Liver (tissue), 7 donors: ENCODE measurements at regions not wholly inside any gene's neighbourhood (a gene's known extent, or its start where the extent isn't known, plus 50 kb on each side); places are given as distances from the start of the nearest gene placed in this dataset.

Source experiments
- DNase-seq: peaks from one replicate; pipeline ENCODE4 v3.0.0-alpha.2; 2017; ENCODE audit warnings: low spot score
- H3K27ac ChIP-seq, 2 donors: one replicate each; pipeline ENCODE4 v1.7.0; 2013; ENCODE audit warnings: inconsistent platforms in 2 of 2, low read length in 2 of 2, control low read depth in 1 of 2, low read depth in 1 of 2, mild to moderate bottlenecking in 1 of 2
- H3K27me3 ChIP-seq, 4 donors: one replicate each; pipeline versions ENCODE4 v1.6.1 to v1.7.0; 2013; ENCODE audit warnings: low read length in 3 of 4, inconsistent platforms in 1 of 4, mild to moderate bottlenecking in 1 of 4, moderate library complexity in 1 of 4; ENCODE audit not compliant: control insufficient read depth in 4 of 4, insufficient read depth in 4 of 4
- H3K36me3 ChIP-seq, 4 donors: one replicate each; pipeline versions ENCODE4 v1.6.1 to v1.7.0; 2013; ENCODE audit warnings: low read length in 3 of 4, mild to moderate bottlenecking in 3 of 4, low read depth in 1 of 4, moderate library complexity in 1 of 4; ENCODE audit not compliant: control insufficient read depth in 4 of 4, insufficient read depth in 3 of 4
- H3K4me1 ChIP-seq, 4 donors: one replicate each; pipeline versions ENCODE4 v1.6.1 to v1.7.0; 2013; ENCODE audit warnings: low read length in 3 of 4, mild to moderate bottlenecking in 3 of 4, moderate library complexity in 1 of 4; ENCODE audit not compliant: control insufficient read depth in 4 of 4, insufficient read depth in 4 of 4
- H3K4me3 ChIP-seq, 3 donors: one replicate each; pipeline versions ENCODE4 v1.6.1 to v1.7.0; 2013; ENCODE audit warnings: low read length in 3 of 3, control low read depth in 1 of 3, low read depth in 1 of 3, mild to moderate bottlenecking in 1 of 3
- H3K9ac ChIP-seq, 2 donors: one replicate each; pipeline ENCODE4 v1.7.0; 2013; ENCODE audit warnings: low read length in 2 of 2, mild to moderate bottlenecking in 2 of 2, moderate library complexity in 2 of 2, control low read depth in 1 of 2, low read depth in 1 of 2
- H3K9me3 ChIP-seq, 4 donors: one replicate each; pipeline versions ENCODE4 v1.6.1 to v1.7.0; 2013; ENCODE audit warnings: low read length in 3 of 4; ENCODE audit not compliant: control insufficient read depth in 4 of 4
- EGR1 ChIP-seq, 2 donors: IDR thresholded peaks; 2 replicates each; pipeline ENCODE4 v1.6.1; 2016 to 2018; ENCODE audit warnings: antibody characterized with exemption in 2 of 2, low read depth in 2 of 2
- FOXA2 ChIP-seq: IDR thresholded peaks from 2 replicates; pipeline ENCODE4 v1.6.1; 2016; ENCODE audit warnings: antibody characterized with exemption
- GABPA ChIP-seq, 2 donors: IDR thresholded peaks in 1 of 2; conservative IDR thresholded peaks in 1 of 2; 2 replicates each; pipeline ENCODE4 v1.6.1; 2016; ENCODE audit warnings: antibody characterized with exemption in 2 of 2, mild to moderate bottlenecking in 1 of 2, moderate library complexity in 1 of 2
- HNF4A ChIP-seq, 2 donors: conservative IDR thresholded peaks; 2 replicates each; pipeline ENCODE4 v1.6.1; 2016; ENCODE audit warnings: antibody characterized with exemption in 2 of 2, mild to moderate bottlenecking in 2 of 2
- HNF4G ChIP-seq: IDR thresholded peaks from 2 replicates; pipeline ENCODE4 v1.6.1; 2016; ENCODE audit warnings: antibody characterized with exemption
- JUND ChIP-seq, 2 donors: IDR thresholded peaks; 2 replicates each; pipeline ENCODE4 v1.6.1; 2016; ENCODE audit warnings: antibody characterized with exemption in 2 of 2
- NR2F2 ChIP-seq: IDR thresholded peaks from 2 replicates; pipeline ENCODE4 v1.6.1; 2016; ENCODE audit warnings: antibody characterized with exemption
- RAD21 ChIP-seq, 2 donors: IDR thresholded peaks; 2 replicates each; pipeline ENCODE4 v1.6.1; 2016; ENCODE audit warnings: antibody characterized with exemption in 2 of 2, mild to moderate bottlenecking in 2 of 2
- REST ChIP-seq: IDR thresholded peaks from 2 replicates; pipeline ENCODE4 v1.6.1; 2016; ENCODE audit warnings: antibody characterized with exemption, mild to moderate bottlenecking
- RXRA ChIP-seq, 2 donors: IDR thresholded peaks; 2 replicates each; pipeline ENCODE4 v1.6.1; 2017 to 2018; ENCODE audit warnings: antibody characterized with exemption in 2 of 2, mild to moderate bottlenecking in 1 of 2
- SP1 ChIP-seq: IDR thresholded peaks from 2 replicates; pipeline ENCODE4 v1.6.1; 2018; ENCODE audit warnings: antibody characterized with exemption, mild to moderate bottlenecking
- YY1 ChIP-seq: IDR thresholded peaks from 2 replicates; pipeline ENCODE4 v1.6.1; 2016; ENCODE audit warnings: antibody characterized with exemption, mild to moderate bottlenecking
- WGBS: extraction: QIAGEN DNeasy Blood & Tissue Kit; methylation state at CpG from one replicate; pipeline ENCODE4 v1.1.7; 2013; 5-methylcytosine and 5-hydroxymethylcytosine counted together
- TF ChIP-seq, protein P1 (sequence below): IDR thresholded peaks from 2 replicates; pipeline ENCODE4 v1.6.1; 2016; ENCODE audit warnings: antibody characterized with exemption
- donor health status: healthy.
- donor health status: healthy.
- donor health status: healthy.
- donor health status: healthy.

DNA sequence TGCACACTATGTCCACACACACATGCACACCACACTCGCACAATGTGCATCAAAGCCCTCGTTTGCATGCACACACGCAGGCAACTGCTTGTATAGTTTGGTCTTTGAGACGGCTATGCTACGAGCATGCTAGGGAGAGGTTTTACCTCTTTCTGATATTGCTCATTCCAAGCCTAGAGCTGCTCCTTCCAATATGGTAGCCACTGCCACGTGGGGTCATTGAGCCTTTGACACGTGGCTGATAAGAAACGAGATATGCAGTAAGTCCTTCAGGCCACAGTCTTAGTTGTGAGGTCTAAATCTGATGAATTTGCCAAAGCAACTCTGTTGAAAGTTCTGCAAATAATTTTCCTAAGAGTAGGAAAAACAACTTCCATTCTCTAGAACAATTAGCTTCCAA lies 204.4 kb downstream of the KLF6 start (continued):
- TF ChIP-seq REST (no peak), HNF4G (no peak), GABPA (IDR thresholded peaks at IDR 0.05 in 1 of 2, conservative IDR thresholded peaks at IDR 0.05 in 1 of 2) (no peak)
- TF ChIP-seq, protein P1, sequence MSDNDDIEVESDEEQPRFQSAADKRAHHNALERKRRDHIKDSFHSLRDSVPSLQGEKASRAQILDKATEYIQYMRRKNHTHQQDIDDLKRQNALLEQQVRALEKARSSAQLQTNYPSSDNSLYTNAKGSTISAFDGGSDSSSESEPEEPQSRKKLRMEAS, result no peak

DNA sequence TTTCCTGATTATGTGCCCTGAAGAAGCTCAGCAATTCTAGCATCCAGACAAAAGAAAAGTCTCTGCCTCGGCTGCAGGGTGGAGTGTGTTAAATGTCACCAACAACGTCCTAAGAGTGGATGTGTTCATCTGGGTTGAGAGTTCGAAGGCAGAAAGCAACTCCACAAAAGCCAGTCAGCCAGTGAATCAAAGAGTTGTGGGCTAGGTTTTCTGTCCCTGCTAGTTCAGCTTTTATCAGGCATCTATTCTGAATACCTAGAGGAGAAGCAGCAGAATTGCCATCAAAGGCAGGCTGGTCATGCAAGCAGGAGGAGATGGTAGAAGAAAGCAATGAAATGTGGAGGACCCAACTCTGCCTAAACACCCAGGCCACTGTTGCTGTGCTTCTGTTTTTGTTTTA lies 205.2 kb downstream of the KLF6 start:
- no peak for DNase-seq
- Histone ChIP-seq H3K9ac (no peak overlapping the region), H3K27me3 (no peaks in the 10 kb centered on the region), H3K4me1 (no peaks in the 10 kb centered on the region), H3K4me3 (no peak overlapping the region), H3K9me3 (no peaks in the 10 kb centered on the region), H3K36me3 (no peaks in the 10 kb centered on the region), H3K27ac (no peak overlapping the region)
- TF ChIP-seq FOXA2 (no peak), JUND (IDR thresholded peaks at IDR 0.05) (no peak), EGR1 (IDR thresholded peaks at IDR 0.05; ENCODE audit: low read depth in 2 of 2) (no peak), YY1 (no peak), NR2F2 (no peak), HNF4A (conservative IDR thresholded peaks at IDR 0.05) (no peak), RXRA (IDR thresholded peaks at IDR 0.05) (no peak)
- WGBS, result 33% methylated on average over 3 of the region's 3 CpGs

DNA sequence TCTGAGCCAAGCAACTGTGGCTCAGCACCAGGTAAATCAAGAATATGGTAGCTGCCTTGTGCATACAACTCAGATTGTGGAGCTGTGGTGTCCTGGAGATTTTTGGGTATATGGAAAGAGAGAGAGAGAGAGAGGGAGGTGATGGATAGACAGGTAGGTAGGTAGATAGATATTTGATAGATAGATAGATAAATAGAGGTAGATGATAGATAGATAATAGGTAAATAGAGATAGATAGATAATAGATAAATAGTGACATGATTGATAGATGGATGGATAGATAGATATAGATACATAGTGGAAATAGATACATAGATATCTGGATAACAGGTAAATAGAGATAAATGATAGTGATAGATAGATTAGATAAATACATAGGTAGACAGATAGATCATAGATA lies 206.3 kb downstream of the KLF6 start:
- Histone ChIP-seq H3K36me3 (no peaks in the 10 kb centered on the region), H3K9me3 (no peaks in the 10 kb centered on the region), H3K9ac (no peak overlapping the region), H3K4me1 (no peaks in the 10 kb centered on the region), H3K27me3 (no peaks in the 10 kb centered on the region), H3K27ac (no peak overlapping the region), H3K4me3 (no peak overlapping the region)
- TF ChIP-seq HNF4G, result no peak
- TF ChIP-seq SP1, result no peak
- TF ChIP-seq, protein P1, result no peak
- TF ChIP-seq RAD21 (IDR thresholded peaks at IDR 0.05), result no peak
- TF ChIP-seq YY1, result no peak
- no peak for TF ChIP-seq RXRA (IDR thresholded peaks at IDR 0.05)
- TF ChIP-seq REST, result no peak
- DNase-seq, result no peak
